ENCODE measurements at regions not wholly inside any gene's neighbourhood (a gene's known extent, or its start where the extent isn't known, plus 50 kb on each side); places are given as distances from the start of the nearest gene placed in this dataset.

GRCh38 chr15:66939016-66939415 is 126.4 kb upstream of the SMAD3 start:
- Histone ChIP-seq H3K27ac (ENCODE audit: low read depth) (no peak overlapping the region), H2AFZ (no peak overlapping the region), H3K4me2 (no peak overlapping the region), H3K36me3 (ENCODE audit: insufficient read depth) (no peaks in the 10 kb centered on the region), H3K27me3 (ENCODE audit: insufficient read depth) (no peaks in the 10 kb centered on the region), H3K9me2 (ENCODE audit: insufficient read depth) (no peaks in the 10 kb centered on the region; the same call in 1 of the 2 replicates), H3K4me3 (no peak overlapping the region), H3F3A (replicated peaks; ENCODE audit: low read depth) (no peaks in the 10 kb centered on the region), H3K79me2 (replicated peaks; ENCODE audit: insufficient read depth) (no peaks in the 10 kb centered on the region), H3K4me1 (ENCODE audit: insufficient read depth) (no peaks in the 10 kb centered on the region), H4K20me1 (replicated peaks; ENCODE audit: insufficient read depth) (no peaks in the 10 kb centered on the region)
- Mint-ChIP-seq H3K36me3 (ENCODE audit: low read depth) (peaks cover 13% of the 10 kb centered on the region), H3K4me1 (peaks cover 3% of the 10 kb centered on the region; the same call in 1 of the 3 replicates), H3K27me3 (ENCODE audit: insufficient read depth, low read depth, poor library complexity) (peaks cover 5% of the 10 kb centered on the region), H3K4me3 (no peak overlapping the region), H3K27ac (no peak overlapping the region), H3K9me3 (peaks cover 24% of the 10 kb centered on the region)
- TF ChIP-seq EZH2phosphoT487 (IDR thresholded peaks at IDR 0.05; ENCODE audit: unreplicated experiment), result no peak
- TF ChIP-seq ZNF331 (CRISPR knock-in tag; IDR thresholded peaks at IDR 0.05; ENCODE audit: low read depth), result no peak
- TF ChIP-seq NANOG (IDR thresholded peaks at IDR 0.05; ENCODE audit: borderline replicate concordance), result no peak
- TF ChIP-seq POLR2AphosphoS5 (IDR thresholded peaks at IDR 0.05; ENCODE audit: low read depth), result no peak
- ATAC-seq (no peak), DNase-seq (ENCODE audit: low spot score) (no peak)

DNA sequence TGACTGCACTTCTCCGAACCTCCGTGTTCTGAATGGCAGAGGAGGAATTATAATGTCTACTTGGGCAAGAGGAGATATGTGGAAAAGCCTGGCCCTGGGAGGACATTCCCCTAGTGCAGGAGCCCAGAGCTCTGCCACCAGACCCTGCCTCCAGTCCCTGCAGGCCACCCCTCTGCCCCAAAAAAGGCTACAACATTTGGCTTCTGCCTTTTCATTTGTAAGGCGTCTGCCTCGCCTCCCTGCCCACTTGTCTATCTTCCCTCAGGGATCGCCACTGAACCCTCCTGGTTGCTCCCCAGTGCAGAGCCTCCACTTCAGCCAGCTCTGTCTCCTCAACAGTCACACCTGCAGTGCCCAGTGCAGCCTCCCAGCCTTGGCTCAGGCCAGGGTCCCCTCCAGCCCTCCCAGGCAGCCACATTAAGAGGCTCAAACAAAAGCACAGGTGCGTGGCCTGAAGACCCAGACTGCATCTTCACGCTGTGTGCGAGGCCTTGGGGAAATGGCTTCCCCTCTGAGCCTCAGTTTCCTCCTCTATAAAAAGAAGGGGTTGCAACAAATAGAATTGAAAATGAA is 125.9 kb upstream of the SMAD3 start:
- Mint-ChIP-seq H3K36me3 (ENCODE audit: low read depth) (peaks cover 8% of the 10 kb centered on the region; the same call in 2 of the 3 replicates), H3K27me3 (ENCODE audit: insufficient read depth, low read depth, poor library complexity) (peaks cover 5% of the 10 kb centered on the region), H3K9me3 (peaks cover 19% of the 10 kb centered on the region), H3K4me1 (peaks cover 3% of the 10 kb centered on the region; the same call in 1 of the 3 replicates), H3K27ac (0 out of 2 replicates have a peak overlapping the region, but pooled peaks have one; percentile 19), H3K4me3 (no peak overlapping the region)
- Histone ChIP-seq H3K27me3 (ENCODE audit: insufficient read depth) (no peaks in the 10 kb centered on the region), H3K36me3 (ENCODE audit: insufficient read depth) (no peaks in the 10 kb centered on the region), H3K4me2 (no peak overlapping the region), H3K27ac (ENCODE audit: low read depth) (no peak overlapping the region), H3K4me1 (ENCODE audit: insufficient read depth) (no peaks in the 10 kb centered on the region), H3K9me2 (ENCODE audit: insufficient read depth) (no peaks in the 10 kb centered on the region; the same call in 1 of the 2 replicates), H3K4me3 (no peak overlapping the region), H3K79me2 (replicated peaks; ENCODE audit: insufficient read depth) (no peaks in the 10 kb centered on the region), H2AFZ (no peak overlapping the region), H3F3A (replicated peaks; ENCODE audit: low read depth) (no peaks in the 10 kb centered on the region), H4K20me1 (replicated peaks; ENCODE audit: insufficient read depth) (no peaks in the 10 kb centered on the region)
- DNase-seq (ENCODE audit: low spot score), result no peak
- no peak for TF ChIP-seq EZH2 (IDR thresholded peaks at IDR 0.05; ENCODE audit: low read depth, unreplicated experiment)
- no peak for TF ChIP-seq REST (IDR thresholded peaks at IDR 0.05; ENCODE audit: unreplicated experiment)
- TF ChIP-seq ZNF462 (CRISPR knock-in tag; IDR thresholded peaks at IDR 0.05), result no peak
- TF ChIP-seq ZNF114 (CRISPR knock-in tag; IDR thresholded peaks at IDR 0.05), result no peak
- no peak for ATAC-seq

Measured in GM23338 (cell line).